ENCODE measurements at regions not wholly inside any gene's neighbourhood (a gene's known extent, or its start where the extent isn't known, plus 50 kb on each side); places are given as distances from the start of the nearest gene placed in this dataset.
"Not testable (repeated sequence)": the region's sequence is repeated elsewhere in the genome, so short reads cannot be mapped to it uniquely, and the experiment has no call there.

DNA sequence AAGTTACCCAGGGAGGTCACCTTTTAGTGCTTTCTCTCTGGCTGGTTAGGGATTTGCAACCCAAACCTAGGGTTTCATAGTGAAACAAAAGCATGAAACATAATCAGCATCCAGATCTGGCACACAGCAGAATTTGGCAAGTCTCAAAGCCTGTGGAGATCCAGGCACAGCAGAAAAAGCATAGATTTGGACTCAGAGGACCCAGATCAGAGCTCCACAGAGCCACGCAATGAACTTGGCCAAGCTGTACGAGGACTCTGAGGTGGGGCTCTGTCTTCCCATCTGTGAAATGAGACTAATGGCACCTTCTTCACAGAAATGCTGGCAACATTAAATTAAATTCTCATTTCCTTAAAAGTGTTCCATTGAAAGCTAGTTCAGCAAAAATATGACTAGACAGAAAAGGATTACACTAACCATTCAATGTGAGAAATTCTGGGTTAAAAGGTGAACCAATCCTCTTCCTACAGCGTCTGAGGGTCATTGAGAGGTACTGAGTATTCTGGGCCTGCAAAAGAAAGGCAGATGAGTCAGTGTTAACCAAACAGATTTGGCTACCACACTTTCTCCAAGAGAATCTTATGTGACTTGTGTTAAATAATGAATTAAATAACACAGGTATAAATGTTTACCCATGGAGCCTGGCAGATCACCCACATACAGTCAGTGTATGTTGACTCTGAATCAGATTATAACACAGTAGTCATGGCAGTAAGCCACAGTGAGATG, 266.3 kb downstream of the MREG start:
- DNase-seq (ENCODE audit: low read depth), result peak; percentile 31

DNA sequence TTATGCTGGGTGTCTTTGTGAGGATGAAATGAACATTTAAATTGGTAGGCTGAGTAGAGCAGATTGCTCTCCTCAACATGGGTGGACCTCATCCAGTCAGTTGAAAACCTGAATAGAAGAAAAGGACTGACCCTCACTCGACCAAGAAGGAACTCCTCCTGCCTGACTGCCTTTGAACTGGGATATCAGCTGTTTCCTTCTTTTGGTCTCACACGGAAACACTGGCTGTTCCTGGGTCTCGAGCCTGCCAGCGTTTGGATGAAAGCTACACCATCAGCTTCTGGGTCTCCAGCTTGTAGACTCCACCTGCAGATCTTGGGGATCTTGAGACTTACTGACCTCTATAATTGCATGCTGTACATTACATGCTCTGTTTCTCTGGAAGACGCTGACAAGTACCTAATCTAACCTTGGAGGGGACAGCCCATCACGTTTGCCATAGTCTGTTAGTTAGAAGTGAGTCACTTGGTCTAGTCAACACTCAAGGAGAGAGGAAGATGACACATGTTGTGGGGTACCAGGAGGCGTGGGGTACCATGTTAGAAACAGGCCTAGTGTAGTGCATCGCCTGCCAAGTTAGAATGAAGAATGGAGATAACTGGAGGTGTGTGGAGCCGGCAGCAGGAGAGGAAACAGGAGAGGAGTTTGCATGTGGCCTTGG, 267.0 kb downstream of the MREG start:
- no peak for DNase-seq (ENCODE audit: low read depth)

DNA sequence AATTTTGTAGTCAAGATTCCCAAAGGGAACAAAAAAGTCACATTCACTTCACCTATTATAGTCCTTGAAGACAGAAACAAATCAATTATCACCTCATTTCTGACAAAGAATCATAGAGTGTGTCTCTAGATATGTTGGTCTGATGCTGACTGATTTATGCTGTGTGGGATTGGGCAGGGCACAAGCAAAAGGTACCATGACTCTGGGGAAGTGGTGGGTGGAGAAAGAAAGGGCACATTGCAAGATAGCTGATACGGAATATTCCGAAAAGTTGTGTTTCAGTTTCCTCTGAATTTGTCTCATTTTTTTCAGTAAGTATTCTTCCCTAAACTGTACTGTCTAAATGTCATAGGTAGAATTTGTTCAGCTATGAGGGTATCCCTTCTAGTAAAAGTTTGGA, 268.0 kb downstream of the MREG start:
- no peak for DNase-seq (ENCODE audit: low read depth)

DNA sequence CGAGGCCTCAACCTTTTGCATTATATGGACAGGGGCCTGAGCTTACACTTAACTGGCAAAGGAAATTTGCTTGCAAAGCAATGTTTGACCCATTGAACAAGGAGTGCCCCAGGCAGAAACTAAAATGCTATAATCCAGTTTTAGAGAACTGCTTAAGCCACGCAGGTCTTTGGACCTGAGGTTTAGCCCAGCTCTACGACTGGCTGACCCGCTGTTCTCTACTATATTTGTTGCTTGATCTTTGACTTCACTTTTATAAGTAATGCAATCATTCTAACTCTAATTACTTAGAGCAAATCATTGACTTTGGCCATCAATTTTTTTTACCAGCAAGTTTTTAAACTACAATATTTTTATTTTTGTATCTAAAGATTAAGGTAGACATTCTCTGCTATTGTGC, 268.8 kb downstream of the MREG start:
- no peak for DNase-seq (ENCODE audit: low read depth)

DNA sequence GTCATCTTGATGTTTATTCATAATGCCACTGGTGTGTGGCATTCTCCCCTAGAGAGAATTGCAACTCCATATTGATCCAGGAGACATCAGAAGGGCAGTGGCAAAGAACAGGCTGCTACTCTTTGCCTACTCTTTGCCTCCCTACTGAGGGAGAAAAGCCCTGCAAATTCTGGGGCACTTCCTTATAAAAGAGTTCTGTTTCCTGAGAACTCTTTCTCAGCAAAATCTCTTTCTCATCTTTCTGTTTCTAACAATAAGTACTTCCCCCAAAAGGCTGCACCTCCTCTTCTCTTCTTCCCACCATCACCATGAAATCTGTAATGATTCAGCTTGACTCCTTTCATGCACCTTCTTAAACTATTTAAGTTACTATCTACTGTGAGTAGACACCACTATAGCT, 270.3 kb downstream of the MREG start:
- no peak for DNase-seq (ENCODE audit: low read depth)

DNA sequence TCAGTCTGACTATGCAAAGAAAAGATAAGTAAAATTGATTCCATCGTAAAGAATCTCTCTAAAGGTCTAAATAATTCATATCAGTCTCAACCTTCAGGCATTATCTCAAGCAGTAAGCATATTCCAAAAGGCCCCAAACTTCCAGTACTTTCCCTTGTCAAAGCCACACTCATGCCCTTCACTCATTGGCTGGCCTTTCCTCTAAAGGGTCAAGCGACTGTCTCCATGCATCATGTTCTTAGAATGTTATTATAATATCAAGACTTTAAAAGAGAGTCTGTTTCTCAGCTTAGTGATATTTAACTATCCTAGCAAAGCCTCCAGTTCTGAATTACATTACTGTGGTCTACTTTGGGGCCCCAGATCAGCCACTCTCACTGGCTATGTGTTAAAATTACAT, 271.3 kb downstream of the MREG start:
- DNase-seq (ENCODE audit: low read depth), result no peak

DNA sequence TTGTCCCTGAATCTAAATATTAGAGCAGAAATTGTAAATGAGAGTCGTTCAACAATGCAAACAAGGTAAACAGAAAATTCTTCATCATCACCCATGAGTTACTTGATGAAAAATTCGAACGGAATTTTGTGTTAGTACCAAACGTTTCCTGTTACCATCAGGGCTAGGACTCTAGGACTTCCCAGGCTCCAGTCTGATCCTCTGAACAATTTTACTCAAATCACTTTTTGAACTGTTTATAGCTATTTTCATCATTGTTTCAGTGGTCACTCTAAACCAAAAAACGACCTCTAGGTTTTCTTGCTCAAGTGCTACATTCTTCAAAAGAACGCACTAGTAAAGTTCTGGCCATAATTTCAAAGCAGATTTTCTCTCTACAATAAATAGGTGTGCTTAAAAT, 273.3 kb downstream of the MREG start:
- no peak for DNase-seq (ENCODE audit: low read depth)

DNA sequence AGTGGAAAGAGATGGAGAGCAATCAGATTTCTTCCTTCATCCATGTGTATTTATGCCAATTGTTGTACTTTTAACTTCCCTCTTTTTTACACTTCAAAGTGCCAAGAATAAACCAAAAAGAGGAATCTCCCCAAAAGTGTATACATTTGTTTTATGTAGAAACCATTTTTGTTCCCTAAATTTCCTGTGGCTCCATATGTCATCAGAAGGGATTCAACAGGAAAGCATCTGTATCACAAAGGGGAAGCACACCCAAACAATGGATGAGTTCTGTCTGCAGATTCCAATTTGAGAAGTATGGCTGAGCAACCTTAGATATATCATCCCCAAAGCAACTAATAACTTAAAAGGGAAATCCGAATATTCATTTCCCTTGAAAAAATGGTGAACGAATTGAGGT, 275.0 kb downstream of the MREG start:
- DNase-seq (ENCODE audit: low read depth), result no peak

DNA sequence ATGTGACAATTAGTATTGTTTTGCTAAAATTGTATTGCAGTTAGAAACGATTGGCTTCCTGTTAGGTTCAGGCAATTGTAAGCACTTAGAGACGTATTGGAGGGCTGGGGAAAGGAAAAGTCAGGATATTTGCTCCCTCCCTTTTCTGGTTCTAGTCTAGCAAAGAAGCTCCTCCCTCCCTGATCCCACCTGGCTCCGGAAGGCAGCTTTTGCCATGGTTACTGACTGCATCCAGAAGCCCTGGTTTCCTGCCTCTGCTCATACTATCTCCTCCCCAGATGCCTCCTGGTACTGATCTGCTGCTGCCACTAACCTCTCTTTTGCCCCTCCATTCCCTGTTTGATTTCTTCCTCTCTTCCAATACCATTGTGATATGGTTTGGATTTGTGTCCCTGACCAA, 275.9 kb downstream of the MREG start:
- DNase-seq (ENCODE audit: low read depth), result no peak

DNA sequence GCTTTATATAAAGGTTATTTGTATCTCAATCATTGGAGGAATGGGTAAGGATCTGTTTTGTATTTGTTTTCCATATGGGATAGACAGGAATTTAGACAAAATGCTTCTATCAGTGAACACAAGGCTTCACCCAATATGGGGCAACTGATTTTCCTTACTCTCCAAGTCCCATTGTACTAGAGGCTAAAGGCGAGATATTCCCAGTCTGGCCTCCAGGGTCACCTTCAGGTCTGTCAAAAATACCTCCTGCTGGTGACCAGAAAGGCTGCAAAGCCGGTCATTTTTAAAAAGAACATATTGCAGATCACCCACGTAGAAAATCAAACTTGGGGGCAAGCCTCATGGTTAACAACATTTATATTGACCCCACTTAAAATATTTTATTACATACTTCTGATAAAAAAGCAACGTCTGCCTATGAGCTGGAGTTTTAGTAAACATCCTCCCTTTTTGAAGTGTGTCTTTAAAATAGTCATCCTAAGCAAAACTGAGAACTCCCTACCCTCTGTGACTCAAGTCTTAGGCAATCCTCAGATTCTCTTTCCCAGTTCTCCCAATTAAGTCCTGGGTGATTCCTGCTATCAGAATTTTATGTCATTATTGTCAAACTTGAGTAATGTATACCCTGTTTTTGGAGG, 276.6 kb downstream of the MREG start:
- DNase-seq (ENCODE audit: low read depth), result peak; percentile 69

DNA sequence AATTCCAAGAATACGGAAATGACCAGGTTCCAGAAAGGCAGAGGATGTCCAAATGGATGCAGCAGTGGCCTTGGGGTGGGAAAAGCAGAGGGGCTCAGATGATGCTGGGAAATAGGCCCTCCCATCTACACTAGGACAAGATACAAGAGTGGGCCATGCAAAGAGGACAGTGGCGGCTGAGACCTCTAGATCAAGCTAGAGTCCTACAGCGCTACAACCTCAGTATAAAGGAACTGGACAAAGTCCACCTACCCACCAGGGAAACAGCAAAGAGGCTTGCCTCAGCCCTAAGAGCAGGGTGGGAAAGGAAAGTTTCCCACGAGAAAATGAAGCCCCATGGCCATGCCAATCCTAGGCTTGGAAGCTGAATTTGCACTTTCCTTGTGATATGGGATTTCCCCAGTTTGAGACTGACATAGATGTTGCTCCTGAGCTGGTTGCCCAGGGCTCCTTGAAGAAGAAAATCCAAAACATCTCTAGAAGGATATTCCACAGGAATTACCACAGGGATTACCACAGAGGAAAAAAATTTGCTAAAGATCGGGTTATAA, 282.2 kb downstream of the MREG start:
- DNase-seq (ENCODE audit: low read depth), result no peak

DNA sequence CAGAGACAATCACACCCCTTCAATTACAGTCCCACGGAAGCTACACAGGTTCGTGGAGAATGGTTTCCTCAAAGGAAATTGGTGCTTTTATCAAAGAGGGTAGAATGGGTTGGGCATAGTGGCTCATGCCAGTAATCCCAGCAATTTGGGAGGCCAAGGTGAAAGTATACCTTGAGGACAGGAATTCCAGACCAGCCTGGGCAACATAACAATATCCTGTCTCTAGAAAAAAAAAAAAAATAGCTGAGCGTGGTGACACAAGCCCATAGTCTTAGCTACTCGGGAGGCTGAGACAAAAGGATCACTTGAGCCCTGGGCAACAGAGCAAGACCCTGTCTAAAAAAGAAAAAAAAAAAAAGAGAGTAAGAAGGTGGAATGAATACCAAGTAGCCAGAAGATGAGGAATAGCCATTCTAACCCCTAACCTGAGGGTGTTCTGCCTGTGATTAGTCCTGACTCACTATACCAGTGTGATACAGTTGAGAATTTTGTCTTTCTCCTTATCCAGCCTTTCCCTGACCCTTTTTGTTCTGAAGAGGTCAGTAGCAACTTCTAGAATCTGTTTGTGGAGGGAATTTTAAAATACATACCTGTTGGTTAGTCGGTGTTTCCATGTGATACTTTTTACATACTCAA, 283.2 kb downstream of the MREG start:
- DNase-seq (ENCODE audit: low read depth), result no peak

DNA sequence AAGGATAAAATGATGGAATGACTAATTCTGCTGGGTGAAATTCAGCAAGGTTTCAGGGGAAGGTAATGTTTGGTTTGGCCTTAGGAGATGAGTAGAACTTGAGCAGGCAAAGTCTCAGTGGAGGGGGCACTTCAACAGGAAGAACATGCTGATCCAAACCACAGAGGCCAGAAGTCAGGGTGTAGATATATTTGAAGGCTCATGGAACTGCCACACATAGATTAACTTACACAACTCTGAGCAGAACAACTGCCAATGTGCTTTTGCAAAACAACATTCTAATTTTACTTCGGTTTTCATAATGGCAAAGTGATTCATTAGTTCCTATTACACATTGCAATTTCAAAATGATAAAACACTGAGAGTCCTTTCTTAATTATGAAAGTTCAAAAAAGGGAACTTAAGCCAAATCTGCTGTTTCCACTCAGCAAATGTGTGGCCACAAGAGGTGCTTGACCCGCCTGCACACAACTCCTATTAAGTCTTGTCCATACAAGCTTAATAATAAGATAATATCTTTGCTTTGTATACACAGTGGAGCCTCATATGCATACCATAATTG, 284.8 kb downstream of the MREG start:
- peak; percentile 98 for DNase-seq (ENCODE audit: low read depth)

DNA sequence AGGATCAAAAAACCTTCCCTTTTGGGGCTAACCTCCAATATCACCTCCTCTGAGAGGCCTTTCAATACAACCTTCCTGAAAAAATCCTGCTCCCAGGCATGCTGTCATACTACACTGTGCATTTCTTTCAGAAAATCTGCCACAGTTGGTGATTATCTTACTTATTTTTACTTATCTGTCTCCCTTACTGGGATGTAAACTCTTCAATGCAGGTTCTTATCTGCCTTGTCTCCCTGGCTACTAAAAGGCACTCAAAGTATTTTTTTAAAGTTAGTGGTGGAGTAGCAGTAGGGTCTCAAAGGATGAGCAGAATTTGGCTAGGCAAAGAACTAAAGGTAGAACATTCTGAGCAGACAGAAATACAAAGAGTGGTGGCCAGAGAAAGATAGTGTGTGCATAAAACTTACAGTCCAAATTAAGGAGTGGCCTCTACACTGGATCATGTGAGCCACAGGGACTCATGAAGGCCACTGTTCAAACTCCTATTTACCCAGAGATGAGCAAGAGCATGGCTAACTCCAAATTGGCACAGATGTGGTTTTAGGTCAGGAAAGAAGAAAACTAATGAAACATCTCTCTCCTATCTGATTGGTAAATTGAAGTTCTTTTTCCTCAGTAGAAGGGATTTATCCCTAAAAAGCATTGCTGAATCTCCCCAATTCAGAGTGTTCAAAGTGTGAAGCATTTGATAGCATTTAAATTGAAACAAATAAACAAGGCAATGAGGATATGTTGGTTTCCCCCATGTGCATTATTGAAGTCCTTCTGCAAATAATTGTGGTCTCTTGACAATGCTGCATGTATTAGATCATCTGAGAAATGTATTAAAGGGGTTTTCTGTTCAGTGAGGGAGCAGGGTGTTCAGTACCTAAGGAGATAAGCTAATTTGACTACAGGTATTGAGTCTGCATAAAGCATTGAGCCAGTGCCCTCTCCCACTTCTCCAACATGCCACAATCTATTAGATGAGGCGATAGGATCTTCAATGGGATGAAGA, 285.5 kb downstream of the MREG start:
- peak; percentile 82 for DNase-seq (ENCODE audit: low read depth)

DNA sequence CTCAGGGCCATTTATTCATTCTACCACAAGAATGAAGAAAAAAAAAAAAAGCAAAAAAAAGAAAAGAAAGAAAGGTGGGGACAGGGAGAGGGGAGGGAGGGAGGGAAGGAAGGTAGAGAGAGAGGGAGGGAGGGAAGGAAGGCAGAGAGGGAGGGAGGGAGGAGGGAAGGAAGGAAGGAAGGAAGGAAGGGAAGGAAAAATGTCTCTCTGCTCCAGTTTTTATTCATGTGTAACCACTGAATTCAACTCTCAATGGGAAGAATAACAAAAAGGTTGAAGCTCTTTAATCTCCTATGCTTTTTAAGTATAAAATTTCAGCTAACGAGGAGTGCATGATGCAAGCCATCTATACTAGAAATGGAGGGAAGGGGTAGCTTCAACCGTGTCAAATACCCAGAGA, 287.3 kb downstream of the MREG start:
- no peak for DNase-seq (ENCODE audit: low read depth)

DNA sequence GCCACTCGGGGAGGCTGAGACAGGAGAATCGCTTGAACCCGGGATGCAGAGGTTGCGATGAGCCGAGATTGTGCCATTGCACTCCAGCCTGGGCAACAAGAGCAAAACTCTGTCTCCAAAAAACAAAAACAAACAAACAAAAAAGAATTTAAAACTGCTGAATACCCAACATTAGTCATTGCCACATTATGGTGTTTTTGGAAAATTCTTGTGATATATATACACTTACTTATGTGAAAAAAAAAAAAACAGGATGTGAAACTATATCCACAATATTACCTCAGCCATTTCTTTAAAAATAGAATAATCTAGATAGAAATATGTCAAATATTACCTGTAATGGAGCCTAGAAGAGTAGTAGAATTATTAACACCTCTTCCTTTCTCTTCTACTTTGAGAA, 288.3 kb upstream of the FN1 start:
- DNase-seq (ENCODE audit: low read depth), result peak; percentile 44

DNA sequence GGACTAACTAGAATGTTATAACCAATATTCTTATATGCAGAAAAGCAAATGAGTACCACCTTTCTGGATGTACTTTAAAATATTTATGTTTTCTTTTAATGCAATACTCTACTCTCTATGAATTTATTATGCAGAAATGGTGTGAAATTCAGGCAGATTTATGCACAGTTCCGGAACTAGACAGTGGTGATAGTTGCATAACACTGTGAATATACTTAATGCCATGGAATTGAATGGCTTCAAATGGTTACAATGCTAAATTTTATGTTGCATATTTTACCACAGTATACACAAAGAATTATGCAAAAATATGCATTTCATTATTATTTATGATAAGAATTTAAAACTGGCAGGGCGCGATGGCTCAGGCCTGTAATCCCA, 287.8 kb upstream of the FN1 start:
- no peak for DNase-seq (ENCODE audit: low read depth)

DNA sequence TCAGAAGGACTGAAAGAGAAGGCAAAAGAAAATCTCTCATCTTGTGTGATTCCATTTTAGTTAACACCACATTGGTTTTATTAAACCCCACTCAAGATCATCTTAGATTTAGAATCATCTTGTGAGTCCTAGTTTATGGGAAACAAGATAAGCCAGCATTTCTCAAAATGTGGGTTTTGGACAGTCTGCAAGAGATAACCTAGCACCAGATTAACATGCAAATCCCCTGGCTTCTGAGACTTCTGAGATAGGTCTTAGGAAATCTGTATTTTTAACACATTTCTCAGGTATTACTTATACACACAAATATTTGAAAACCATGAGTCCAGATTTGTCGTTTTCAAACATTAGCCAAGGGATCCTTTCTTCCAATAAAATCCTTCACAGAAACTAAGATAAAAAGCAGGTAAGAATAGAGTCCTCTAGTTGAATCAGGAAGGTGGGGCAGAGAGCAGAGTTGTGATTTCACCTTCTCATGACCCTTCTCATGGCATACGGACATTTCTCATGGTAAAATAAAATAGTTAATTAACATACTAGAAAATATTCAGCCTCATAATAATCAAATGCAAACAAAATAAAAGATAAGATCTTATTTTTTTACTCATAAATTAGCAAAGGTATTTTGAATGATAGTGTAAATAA, 287.2 kb upstream of the FN1 start:
- no peak for DNase-seq (ENCODE audit: low read depth)

DNA sequence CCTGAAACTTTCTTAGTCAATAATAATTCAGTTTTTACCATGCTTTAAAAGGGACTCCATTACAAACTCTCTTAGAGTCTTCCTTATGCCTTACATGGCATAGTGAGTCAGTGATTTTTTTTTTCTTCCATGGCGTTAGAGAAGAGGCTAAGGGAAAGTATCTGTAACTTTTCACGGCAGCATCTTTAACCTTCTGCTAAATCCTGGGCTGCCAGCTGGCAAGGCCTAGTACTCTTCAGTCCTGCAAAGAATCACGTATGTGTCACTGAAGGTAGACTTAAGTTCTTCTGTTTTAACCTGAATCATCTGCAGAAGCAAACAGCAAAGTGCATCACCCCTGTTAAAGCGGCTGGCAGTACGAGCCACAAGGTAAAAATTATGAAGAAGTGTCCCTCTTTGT, 286.3 kb upstream of the FN1 start:
- no peak for DNase-seq (ENCODE audit: low read depth)

DNA sequence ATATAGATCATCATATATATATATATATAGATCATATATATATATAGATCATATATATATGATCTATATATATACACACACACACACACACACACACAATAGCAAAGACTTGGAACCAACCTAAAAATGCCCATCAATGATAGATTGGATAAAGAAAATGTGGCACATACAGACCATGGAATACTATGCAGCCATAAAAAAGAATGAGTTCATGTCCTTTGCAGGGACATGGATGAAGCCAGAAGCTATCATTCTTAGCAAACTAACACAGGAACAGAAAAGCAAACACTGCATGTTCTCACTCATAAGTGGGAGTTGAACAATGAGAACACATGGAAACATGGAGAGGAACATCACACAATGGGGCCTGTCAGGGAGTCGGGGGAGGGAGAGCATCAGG, 285.6 kb upstream of the FN1 start:
- not testable (repeated sequence) for DNase-seq (ENCODE audit: low read depth)

Data from LHCN-M2 (cell line).